Fibroblast of pulmonary artery (primary cell): ENCODE measurements at regions not wholly inside any gene's neighbourhood (a gene's known extent, or its start where the extent isn't known, plus 50 kb on each side); places are given as distances from the start of the nearest gene placed in this dataset.
A peak's percentile ranks its signal among the peaks of the same experiment; 100 is the strongest.

Experiments
- DNase-seq: peaks from one replicate; pipeline ENCODE4 v3.0.0-alpha.2; 2010; ENCODE audit warnings: low read depth
- H3K4me3 ChIP-seq: replicated peaks from 2 replicates; pipeline ENCODE4 v1.5.1; 2011; ENCODE audit warnings: low read depth, mild to moderate bottlenecking, control low read depth, low read length, moderate library complexity
- TF ChIP-seq, protein P1 (sequence below): IDR thresholded peaks from 2 replicates; pipeline ENCODE4 v1.5.1; 2011; ENCODE audit warnings: mild to moderate bottlenecking, control low read depth, low read length, inconsistent platforms; ENCODE audit errors: missing control alignments

GRCh38 chr10:21146436-21146789, 249.3 kb upstream of the NEBL start:
- no peak for DNase-seq
- TF ChIP-seq, protein P1, sequence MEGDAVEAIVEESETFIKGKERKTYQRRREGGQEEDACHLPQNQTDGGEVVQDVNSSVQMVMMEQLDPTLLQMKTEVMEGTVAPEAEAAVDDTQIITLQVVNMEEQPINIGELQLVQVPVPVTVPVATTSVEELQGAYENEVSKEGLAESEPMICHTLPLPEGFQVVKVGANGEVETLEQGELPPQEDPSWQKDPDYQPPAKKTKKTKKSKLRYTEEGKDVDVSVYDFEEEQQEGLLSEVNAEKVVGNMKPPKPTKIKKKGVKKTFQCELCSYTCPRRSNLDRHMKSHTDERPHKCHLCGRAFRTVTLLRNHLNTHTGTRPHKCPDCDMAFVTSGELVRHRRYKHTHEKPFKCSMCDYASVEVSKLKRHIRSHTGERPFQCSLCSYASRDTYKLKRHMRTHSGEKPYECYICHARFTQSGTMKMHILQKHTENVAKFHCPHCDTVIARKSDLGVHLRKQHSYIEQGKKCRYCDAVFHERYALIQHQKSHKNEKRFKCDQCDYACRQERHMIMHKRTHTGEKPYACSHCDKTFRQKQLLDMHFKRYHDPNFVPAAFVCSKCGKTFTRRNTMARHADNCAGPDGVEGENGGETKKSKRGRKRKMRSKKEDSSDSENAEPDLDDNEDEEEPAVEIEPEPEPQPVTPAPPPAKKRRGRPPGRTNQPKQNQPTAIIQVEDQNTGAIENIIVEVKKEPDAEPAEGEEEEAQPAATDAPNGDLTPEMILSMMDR: no peak

DNA sequence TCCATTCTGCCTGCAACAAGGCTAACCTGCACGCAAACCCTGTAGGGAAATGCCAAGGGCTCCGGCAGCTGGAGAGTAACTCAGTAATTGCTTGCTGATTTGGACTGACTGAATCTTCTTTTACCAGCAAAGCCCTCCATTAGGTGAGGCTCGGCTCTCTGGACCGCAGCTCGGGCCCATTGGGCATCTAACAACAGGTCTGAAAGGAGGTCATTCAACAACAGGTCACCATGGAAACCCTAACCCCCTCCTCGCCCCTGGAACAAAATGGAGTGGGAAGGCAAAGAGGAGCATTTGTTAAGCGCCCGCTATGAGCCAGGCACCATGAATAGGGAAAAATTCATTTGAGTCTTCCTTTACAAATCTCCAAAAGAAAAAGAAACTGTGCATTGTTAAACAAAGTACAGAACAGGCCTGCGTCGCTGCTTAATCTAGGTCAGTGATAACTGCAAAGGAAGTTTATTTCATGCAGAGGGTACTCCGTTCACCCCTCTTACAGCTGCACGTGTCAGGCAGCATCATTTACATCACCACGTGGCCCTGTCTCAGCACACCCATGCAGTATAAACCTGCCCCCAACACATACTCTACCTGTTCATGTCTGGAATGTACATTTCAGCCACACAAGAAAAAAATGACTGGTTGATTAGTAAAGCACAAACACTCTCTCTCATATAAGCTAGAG, 248.8 kb upstream of the NEBL start:
- DNase-seq: no peak
- TF ChIP-seq, protein P1: no peak
- H3K4me3 ChIP-seq: no peak overlapping the region

More at GRCh38 chr10:21146436-21146789, 249.3 kb upstream of the NEBL start:
- H3K4me3 ChIP-seq: no peak overlapping the region

DNA sequence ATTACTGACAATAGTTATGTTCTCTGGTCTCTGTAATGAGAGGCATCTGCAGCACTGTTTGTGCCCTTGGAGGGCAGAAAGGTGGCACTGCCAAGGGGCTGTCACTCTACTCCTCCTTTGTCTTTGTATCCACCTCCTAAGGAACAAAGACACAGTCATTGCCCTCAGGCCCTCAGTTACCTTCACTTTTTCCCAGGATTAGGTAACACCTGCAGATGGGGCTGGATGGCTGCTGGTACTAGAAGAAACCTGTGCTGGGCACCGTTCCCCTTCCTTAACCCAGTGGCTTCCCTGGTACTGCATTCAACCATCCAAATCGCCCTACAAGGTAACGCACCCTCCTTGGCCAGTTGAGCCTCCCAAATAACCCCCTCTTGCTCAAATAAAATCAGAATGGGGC, 246.9 kb upstream of the NEBL start:
- no peak overlapping the region for H3K4me3 ChIP-seq
- TF ChIP-seq, protein P1: no peak
- no peak for DNase-seq

DNA sequence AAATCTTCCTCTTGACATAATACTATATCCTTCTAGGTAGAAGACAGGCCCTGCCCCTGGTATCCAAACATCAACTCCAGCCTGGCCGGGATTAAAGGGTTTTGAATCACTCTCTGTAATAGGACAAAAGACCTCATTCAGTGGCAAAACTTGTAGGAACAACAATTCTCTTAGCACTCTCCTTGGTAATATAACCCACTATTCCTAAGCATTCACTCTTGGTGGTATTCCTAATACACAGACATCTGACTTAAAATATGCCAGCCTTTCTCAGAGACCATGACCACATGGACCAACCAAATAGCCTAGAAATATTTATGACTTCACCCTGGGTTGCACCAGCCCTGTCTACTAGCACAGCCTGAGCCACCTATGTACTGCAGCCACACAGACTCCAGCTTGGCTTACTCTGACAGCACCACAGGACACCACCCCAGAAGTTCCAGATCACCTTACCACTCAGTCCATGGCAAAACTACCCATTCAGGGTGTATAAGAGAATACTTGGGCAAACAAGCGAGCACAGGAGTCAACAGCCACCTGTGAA, 244.9 kb upstream of the NEBL start:
- TF ChIP-seq, protein P1: no peak
- no peak for DNase-seq
- no peak overlapping the region for H3K4me3 ChIP-seq

DNA sequence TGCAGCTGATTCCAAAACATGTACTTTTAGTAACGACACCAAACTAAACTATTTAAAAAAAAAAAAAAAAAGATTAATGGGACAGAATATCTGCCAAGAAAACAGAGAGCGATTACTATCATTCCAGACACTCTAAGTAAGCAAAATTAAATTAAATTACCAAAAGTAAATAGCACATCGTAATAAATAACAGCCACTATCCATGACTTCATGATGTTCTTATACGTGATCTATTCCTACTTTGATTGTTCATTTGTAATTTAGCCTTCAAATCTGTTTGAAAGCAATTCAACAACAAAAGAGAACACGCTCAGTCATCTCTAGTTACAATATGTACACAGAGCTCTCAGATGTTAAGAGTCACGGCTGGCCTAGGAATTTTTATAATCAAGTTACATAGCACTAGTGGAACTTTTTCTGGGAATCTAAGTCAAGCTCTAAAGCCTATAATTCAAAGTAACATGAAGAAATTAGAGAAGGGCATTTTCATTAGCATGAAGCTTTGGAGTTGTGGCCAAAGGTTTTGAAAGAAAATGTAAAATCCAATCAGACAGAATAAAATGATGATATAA, 241.7 kb upstream of the NEBL start:
- no peak overlapping the region for H3K4me3 ChIP-seq
- TF ChIP-seq, protein P1: no peak
- DNase-seq: no peak

GRCh38 chr10:21135023-21135931, 238.2 kb upstream of the NEBL start:
- peak; percentile 58 for DNase-seq
- TF ChIP-seq, protein P1: no peak

More at GRCh38 chr10:21135023-21135931, 238.2 kb upstream of the NEBL start:
- no peak overlapping the region for H3K4me3 ChIP-seq
